WTC11 (cell line): ENCODE measurements at regions not wholly inside any gene's neighbourhood (a gene's known extent, or its start where the extent isn't known, plus 50 kb on each side); places are given as distances from the start of the nearest gene placed in this dataset.

Experiments used
- ATAC-seq: fragments of 200-7000 bp; cut with Tn5 transposase; 2 replicates; pipeline ENCODE4 v1.10.0; 2021; ENCODE audit warnings: mild to moderate bottlenecking, moderate library complexity
- CTCF ChIA-PET: fragments of 300-600 bp; sonication (Branson Sonifier 250); formaldehyde crosslinking; loops from one replicate; lab custom pipeline; 2021; ENCODE audit warnings: antibody characterized with exemption; lab: Charles Lee
- POLR2A ChIA-PET: fragments of 350-600 bp; sonication (Branson Sonifier 250); formaldehyde crosslinking; loops from one replicate; lab custom pipeline; 2021; ENCODE audit warnings: antibody characterized with exemption; lab: Charles Lee
- DNase-seq: peaks from one replicate; pipeline ENCODE4 v3.0.0; 2021; ENCODE audit warnings: low spot score
- H3K27ac Mint-ChIP-seq: 2 replicates; pipeline ENCODE4 v1.8.0; 2021; ENCODE audit warnings: mixed read lengths
- H3K27me3 Mint-ChIP-seq: 2 replicates; pipeline ENCODE4 v1.8.0; 2021; ENCODE audit warnings: low read depth, mild to moderate bottlenecking, moderate library complexity, mixed read lengths
- H3K36me3 Mint-ChIP-seq: 2 replicates; pipeline ENCODE4 v1.8.0; 2021; ENCODE audit warnings: mixed read lengths
- H3K4me1 Mint-ChIP-seq: 2 replicates; pipeline ENCODE4 v1.8.0; 2022; ENCODE audit warnings: mixed read lengths
- H3K4me3 Mint-ChIP-seq: 2 replicates; pipeline ENCODE4 v1.8.0; 2021; ENCODE audit warnings: mild to moderate bottlenecking, moderate library complexity, mixed read lengths
- H3K9me3 Mint-ChIP-seq: 2 replicates; pipeline ENCODE4 v1.8.0; 2021; ENCODE audit warnings: mixed read lengths
- CBFB ChIP-seq: sonication (generic); formaldehyde crosslinking; IDR thresholded peaks from 2 replicates; pipeline ENCODE4 v1.8.1; 2022; ENCODE audit warnings: mild to moderate bottlenecking, low read depth, missing genetic modification reagents
- ESRRA ChIP-seq: sonication (generic); formaldehyde crosslinking; IDR thresholded peaks from 2 replicates; pipeline ENCODE4 v1.8.1; 2022; ENCODE audit warnings: mild to moderate bottlenecking, missing genetic modification reagents, borderline replicate concordance
- ETV6 ChIP-seq: sonication (generic); formaldehyde crosslinking; IDR thresholded peaks from 2 replicates; pipeline ENCODE4 v1.8.1; 2022; ENCODE audit warnings: mild to moderate bottlenecking, missing genetic modification reagents
- FOXP1 ChIP-seq: sonication (generic); formaldehyde crosslinking; IDR thresholded peaks from 2 replicates; pipeline ENCODE4 v1.8.0; 2022; ENCODE audit warnings: missing genetic modification reagents, mild to moderate bottlenecking, moderate library complexity, borderline replicate concordance
- GRHL2 ChIP-seq: fragments of 250-450 bp; sonication (Bioruptor Pico); IDR thresholded peaks from 2 replicates; pipeline ENCODE4 v1.8.0; 2022; ENCODE audit warnings: mild to moderate bottlenecking, moderate library complexity; ENCODE audit not compliant: insufficient replicate concordance, severe bottlenecking
- MXD4 ChIP-seq: fragments of 250-450 bp; sonication (Bioruptor Pico); IDR thresholded peaks from 2 replicates; pipeline ENCODE4 v1.8.0; 2021; ENCODE audit warnings: mild to moderate bottlenecking, moderate library complexity, borderline replicate concordance
- NR2C2 ChIP-seq: sonication (generic); formaldehyde crosslinking; IDR thresholded peaks from 2 replicates; pipeline ENCODE4 v1.8.0; 2022; ENCODE audit warnings: mild to moderate bottlenecking, missing genetic modification reagents
- TP53 ChIP-seq: sonication (generic); formaldehyde crosslinking; IDR thresholded peaks from 2 replicates; pipeline ENCODE4 v1.8.1; 2023; ENCODE audit warnings: mild to moderate bottlenecking, missing genetic modification reagents
- ZBTB21 ChIP-seq: sonication (generic); formaldehyde crosslinking; IDR thresholded peaks from 2 replicates; pipeline ENCODE4 v1.8.1; 2023; ENCODE audit warnings: mild to moderate bottlenecking, missing genetic modification reagents, borderline replicate concordance
- ZNF232 ChIP-seq: sonication (generic); formaldehyde crosslinking; IDR thresholded peaks from 2 replicates; pipeline ENCODE4 v1.8.0; 2022; ENCODE audit warnings: mild to moderate bottlenecking, missing genetic modification reagents
- ZNF671 ChIP-seq: fragments of 250-450 bp; sonication (Bioruptor Pico); IDR thresholded peaks from 2 replicates; pipeline ENCODE4 v1.8.0; 2021; ENCODE audit warnings: mild to moderate bottlenecking
- TF ChIP-seq, protein P1 (sequence below): sonication (generic); formaldehyde crosslinking; IDR thresholded peaks from 2 replicates; pipeline ENCODE4 v1.8.1; 2023; ENCODE audit warnings: mild to moderate bottlenecking, missing genetic modification reagents, borderline replicate concordance
- TF ChIP-seq, protein P2 (sequence below): sonication (generic); formaldehyde crosslinking; IDR thresholded peaks from 2 replicates; pipeline ENCODE4 v1.8.1; 2023; ENCODE audit warnings: mild to moderate bottlenecking, missing genetic modification reagents
- TF ChIP-seq, protein P3 (sequence below): sonication (generic); formaldehyde crosslinking; IDR thresholded peaks from 2 replicates; pipeline ENCODE4 v1.8.1; 2022; ENCODE audit warnings: missing genetic modification reagents, borderline replicate concordance
- TF ChIP-seq, protein P4 (sequence below): sonication (generic); formaldehyde crosslinking; conservative IDR thresholded peaks from 2 replicates; pipeline ENCODE4 v1.8.1; 2023; ENCODE audit warnings: mild to moderate bottlenecking, low read depth, missing genetic modification reagents, moderate library complexity
- TF ChIP-seq, protein P5 (sequence below): fragments of 250-450 bp; sonication (Bioruptor Pico); IDR thresholded peaks from 2 replicates; pipeline ENCODE4 v2.1.2; 2022; ENCODE audit warnings: mild to moderate bottlenecking, moderate library complexity
- TF ChIP-seq, protein P6 (sequence below): fragments of 250-450 bp; sonication (Bioruptor Pico); IDR thresholded peaks from 2 replicates; pipeline ENCODE4 v1.9.0; 2021; ENCODE audit warnings: mild to moderate bottlenecking, borderline replicate concordance

DNA sequence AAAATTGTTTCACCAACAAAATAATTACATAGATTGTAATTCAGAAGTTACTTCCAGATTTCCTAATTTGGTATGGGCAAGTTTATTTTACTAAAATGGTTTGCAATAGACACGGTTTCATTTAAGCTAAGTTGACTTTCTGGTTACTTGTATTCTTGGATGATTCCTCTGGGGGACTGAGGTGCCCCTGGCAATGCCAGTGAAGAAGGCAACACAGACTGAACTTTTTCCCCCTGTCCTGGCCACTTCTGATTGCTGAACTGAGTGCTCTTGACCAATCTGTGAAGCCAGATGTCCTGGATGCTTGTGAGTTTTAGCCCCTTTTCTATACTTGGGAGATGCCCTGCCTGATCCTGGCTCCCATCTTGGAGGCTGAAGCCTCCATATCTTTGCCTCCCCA is 66.3 kb upstream of the FANCC start (continued):
- TF ChIP-seq, protein P1, sequence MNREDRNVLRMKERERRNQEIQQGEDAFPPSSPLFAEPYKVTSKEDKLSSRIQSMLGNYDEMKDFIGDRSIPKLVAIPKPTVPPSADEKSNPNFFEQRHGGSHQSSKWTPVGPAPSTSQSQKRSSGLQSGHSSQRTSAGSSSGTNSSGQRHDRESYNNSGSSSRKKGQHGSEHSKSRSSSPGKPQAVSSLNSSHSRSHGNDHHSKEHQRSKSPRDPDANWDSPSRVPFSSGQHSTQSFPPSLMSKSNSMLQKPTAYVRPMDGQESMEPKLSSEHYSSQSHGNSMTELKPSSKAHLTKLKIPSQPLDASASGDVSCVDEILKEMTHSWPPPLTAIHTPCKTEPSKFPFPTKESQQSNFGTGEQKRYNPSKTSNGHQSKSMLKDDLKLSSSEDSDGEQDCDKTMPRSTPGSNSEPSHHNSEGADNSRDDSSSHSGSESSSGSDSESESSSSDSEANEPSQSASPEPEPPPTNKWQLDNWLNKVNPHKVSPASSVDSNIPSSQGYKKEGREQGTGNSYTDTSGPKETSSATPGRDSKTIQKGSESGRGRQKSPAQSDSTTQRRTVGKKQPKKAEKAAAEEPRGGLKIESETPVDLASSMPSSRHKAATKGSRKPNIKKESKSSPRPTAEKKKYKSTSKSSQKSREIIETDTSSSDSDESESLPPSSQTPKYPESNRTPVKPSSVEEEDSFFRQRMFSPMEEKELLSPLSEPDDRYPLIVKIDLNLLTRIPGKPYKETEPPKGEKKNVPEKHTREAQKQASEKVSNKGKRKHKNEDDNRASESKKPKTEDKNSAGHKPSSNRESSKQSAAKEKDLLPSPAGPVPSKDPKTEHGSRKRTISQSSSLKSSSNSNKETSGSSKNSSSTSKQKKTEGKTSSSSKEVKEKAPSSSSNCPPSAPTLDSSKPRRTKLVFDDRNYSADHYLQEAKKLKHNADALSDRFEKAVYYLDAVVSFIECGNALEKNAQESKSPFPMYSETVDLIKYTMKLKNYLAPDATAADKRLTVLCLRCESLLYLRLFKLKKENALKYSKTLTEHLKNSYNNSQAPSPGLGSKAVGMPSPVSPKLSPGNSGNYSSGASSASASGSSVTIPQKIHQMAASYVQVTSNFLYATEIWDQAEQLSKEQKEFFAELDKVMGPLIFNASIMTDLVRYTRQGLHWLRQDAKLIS (CRISPR knock-in tag): no peak
- TF ChIP-seq, protein P2, sequence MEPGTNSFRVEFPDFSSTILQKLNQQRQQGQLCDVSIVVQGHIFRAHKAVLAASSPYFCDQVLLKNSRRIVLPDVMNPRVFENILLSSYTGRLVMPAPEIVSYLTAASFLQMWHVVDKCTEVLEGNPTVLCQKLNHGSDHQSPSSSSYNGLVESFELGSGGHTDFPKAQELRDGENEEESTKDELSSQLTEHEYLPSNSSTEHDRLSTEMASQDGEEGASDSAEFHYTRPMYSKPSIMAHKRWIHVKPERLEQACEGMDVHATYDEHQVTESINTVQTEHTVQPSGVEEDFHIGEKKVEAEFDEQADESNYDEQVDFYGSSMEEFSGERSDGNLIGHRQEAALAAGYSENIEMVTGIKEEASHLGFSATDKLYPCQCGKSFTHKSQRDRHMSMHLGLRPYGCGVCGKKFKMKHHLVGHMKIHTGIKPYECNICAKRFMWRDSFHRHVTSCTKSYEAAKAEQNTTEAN (CRISPR knock-in tag): no peak
- TF ChIP-seq, protein P3, sequence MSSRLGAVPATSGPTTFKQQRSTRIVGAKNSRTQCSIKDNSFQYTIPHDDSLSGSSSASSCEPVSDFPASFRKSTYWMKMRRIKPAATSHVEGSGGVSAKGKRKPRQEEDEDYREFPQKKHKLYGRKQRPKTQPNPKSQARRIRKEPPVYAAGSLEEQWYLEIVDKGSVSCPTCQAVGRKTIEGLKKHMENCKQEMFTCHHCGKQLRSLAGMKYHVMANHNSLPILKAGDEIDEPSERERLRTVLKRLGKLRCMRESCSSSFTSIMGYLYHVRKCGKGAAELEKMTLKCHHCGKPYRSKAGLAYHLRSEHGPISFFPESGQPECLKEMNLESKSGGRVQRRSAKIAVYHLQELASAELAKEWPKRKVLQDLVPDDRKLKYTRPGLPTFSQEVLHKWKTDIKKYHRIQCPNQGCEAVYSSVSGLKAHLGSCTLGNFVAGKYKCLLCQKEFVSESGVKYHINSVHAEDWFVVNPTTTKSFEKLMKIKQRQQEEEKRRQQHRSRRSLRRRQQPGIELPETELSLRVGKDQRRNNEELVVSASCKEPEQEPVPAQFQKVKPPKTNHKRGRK (CRISPR knock-in tag): no peak
- TF ChIP-seq MXD4 (no peak), FOXP1 (no peak), ESRRA (CRISPR knock-in tag) (no peak), CBFB (no peak)

DNA sequence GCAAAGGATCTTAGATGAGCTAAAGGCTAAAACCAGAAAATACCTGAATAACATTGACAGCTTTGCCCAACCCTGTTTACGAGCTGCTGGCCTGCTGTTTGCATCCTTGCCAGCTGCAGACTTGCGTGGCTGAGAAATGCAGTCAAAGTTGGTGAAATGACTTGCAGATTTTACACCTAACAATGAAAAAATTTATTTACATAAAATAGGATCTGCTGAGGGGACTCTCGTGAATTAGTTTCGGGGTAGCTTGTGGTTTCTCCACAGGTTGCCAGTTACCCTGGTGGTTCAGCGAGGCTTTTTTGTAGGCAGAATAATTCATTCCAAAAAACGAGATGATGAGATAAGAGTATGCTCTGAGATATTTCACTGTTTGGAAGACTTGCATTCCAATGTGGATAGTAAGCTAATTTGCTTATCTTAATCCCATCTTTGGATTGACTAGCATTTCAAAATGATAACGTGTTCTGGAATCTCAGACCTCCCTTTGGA is 65.7 kb upstream of the FANCC start:
- Mint-ChIP-seq H3K27me3 (no peaks in the 10 kb centered on the region), H3K4me1 (no peaks in the 10 kb centered on the region), H3K4me3 (no peak overlapping the region), H3K36me3 (no peaks in the 10 kb centered on the region), H3K27ac (no peak overlapping the region), H3K9me3 (peaks cover 2% of the 10 kb centered on the region)
- DNase-seq: no peak
- CTCF ChIA-PET: no interaction called here
- no peak for ATAC-seq
- POLR2A ChIA-PET: no interaction called here
- TF ChIP-seq ZNF671 (no peak), GRHL2 (no peak), NR2C2 (no peak), ZNF232 (no peak), ZBTB21 (CRISPR knock-in tag) (no peak), FOXP1 (no peak), TP53 (CRISPR knock-in tag) (no peak), ETV6 (CRISPR knock-in tag) (no peak), ESRRA (CRISPR knock-in tag) (no peak)
- TF ChIP-seq, protein P2 (CRISPR knock-in tag): no peak
- TF ChIP-seq, protein P4, sequence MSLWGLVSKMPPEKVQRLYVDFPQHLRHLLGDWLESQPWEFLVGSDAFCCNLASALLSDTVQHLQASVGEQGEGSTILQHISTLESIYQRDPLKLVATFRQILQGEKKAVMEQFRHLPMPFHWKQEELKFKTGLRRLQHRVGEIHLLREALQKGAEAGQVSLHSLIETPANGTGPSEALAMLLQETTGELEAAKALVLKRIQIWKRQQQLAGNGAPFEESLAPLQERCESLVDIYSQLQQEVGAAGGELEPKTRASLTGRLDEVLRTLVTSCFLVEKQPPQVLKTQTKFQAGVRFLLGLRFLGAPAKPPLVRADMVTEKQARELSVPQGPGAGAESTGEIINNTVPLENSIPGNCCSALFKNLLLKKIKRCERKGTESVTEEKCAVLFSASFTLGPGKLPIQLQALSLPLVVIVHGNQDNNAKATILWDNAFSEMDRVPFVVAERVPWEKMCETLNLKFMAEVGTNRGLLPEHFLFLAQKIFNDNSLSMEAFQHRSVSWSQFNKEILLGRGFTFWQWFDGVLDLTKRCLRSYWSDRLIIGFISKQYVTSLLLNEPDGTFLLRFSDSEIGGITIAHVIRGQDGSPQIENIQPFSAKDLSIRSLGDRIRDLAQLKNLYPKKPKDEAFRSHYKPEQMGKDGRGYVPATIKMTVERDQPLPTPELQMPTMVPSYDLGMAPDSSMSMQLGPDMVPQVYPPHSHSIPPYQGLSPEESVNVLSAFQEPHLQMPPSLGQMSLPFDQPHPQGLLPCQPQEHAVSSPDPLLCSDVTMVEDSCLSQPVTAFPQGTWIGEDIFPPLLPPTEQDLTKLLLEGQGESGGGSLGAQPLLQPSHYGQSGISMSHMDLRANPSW (CRISPR knock-in tag): no peak
- TF ChIP-seq, protein P5, sequence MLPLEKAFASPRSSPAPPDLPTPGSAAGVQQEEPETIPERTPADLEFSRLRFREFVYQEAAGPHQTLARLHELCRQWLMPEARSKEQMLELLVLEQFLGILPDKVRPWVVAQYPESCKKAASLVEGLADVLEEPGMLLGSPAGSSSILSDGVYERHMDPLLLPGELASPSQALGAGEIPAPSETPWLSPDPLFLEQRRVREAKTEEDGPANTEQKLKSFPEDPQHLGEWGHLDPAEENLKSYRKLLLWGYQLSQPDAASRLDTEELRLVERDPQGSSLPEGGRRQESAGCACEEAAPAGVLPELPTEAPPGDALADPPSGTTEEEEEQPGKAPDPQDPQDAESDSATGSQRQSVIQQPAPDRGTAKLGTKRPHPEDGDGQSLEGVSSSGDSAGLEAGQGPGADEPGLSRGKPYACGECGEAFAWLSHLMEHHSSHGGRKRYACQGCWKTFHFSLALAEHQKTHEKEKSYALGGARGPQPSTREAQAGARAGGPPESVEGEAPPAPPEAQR (CRISPR knock-in tag): no peak
- TF ChIP-seq, protein P6, sequence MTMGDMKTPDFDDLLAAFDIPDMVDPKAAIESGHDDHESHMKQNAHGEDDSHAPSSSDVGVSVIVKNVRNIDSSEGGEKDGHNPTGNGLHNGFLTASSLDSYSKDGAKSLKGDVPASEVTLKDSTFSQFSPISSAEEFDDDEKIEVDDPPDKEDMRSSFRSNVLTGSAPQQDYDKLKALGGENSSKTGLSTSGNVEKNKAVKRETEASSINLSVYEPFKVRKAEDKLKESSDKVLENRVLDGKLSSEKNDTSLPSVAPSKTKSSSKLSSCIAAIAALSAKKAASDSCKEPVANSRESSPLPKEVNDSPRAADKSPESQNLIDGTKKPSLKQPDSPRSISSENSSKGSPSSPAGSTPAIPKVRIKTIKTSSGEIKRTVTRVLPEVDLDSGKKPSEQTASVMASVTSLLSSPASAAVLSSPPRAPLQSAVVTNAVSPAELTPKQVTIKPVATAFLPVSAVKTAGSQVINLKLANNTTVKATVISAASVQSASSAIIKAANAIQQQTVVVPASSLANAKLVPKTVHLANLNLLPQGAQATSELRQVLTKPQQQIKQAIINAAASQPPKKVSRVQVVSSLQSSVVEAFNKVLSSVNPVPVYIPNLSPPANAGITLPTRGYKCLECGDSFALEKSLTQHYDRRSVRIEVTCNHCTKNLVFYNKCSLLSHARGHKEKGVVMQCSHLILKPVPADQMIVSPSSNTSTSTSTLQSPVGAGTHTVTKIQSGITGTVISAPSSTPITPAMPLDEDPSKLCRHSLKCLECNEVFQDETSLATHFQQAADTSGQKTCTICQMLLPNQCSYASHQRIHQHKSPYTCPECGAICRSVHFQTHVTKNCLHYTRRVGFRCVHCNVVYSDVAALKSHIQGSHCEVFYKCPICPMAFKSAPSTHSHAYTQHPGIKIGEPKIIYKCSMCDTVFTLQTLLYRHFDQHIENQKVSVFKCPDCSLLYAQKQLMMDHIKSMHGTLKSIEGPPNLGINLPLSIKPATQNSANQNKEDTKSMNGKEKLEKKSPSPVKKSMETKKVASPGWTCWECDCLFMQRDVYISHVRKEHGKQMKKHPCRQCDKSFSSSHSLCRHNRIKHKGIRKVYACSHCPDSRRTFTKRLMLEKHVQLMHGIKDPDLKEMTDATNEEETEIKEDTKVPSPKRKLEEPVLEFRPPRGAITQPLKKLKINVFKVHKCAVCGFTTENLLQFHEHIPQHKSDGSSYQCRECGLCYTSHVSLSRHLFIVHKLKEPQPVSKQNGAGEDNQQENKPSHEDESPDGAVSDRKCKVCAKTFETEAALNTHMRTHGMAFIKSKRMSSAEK (CRISPR knock-in tag): no peak
